SU-DHL-6 (cell line): ENCODE measurements at regions not wholly inside any gene's neighbourhood (a gene's known extent, or its start where the extent isn't known, plus 50 kb on each side); places are given as distances from the start of the nearest gene placed in this dataset.

Experiments
- H2AFZ ChIP-seq: fragments of 200-600 bp; sonication (generic); 2 replicates; pipeline ENCODE4 v1.6.1; 2014; ENCODE audit warnings: low read depth, mild to moderate bottlenecking, moderate library complexity, mixed read lengths, antibody characterized with exemption, low read length; ENCODE audit not compliant: severe bottlenecking
- H3F3A ChIP-seq: fragments of 200-600 bp; shearing (Covaris generic); 2 replicates; pipeline ENCODE4 v1.6.0; 2016; ENCODE audit warnings: antibody characterized with exemption, mild to moderate bottlenecking; ENCODE audit not compliant: insufficient read depth
- H3K27ac ChIP-seq: fragments of 200-600 bp; sonication (generic); 2 replicates; pipeline ENCODE4 v1.5.1; 2016; ENCODE audit warnings: low read depth, mild to moderate bottlenecking, low read length, moderate library complexity, mixed read lengths
- H3K27me3 ChIP-seq: fragments of 200-600 bp; sonication (generic), shearing (Covaris generic); 2 replicates; pipeline ENCODE4 v1.6.0; 2014; ENCODE audit warnings: mild to moderate bottlenecking, low read length
- H3K36me3 ChIP-seq: fragments of 200-600 bp; sonication (generic); 2 replicates; pipeline ENCODE4 v1.6.1; 2014; ENCODE audit warnings: mild to moderate bottlenecking, low read length, mixed read lengths
- H3K4me2 ChIP-seq: fragments of 300-600, 200-600 bp; shearing (Covaris generic), sonication (generic); 2 replicates; pipeline ENCODE4 v1.6.0; 2014; ENCODE audit warnings: low read length, low read depth, mild to moderate bottlenecking; ENCODE audit not compliant: poor library complexity, severe bottlenecking
- H3K4me3 ChIP-seq: fragments of 200-600 bp; sonication (generic); 2 replicates; pipeline ENCODE4 v1.5.1; 2014; ENCODE audit warnings: antibody characterized with exemption, low read length, mild to moderate bottlenecking, mixed read lengths; ENCODE audit not compliant: insufficient read depth, poor library complexity, severe bottlenecking
- H3K79me2 ChIP-seq: fragments of 200-600 bp; sonication (generic); 2 replicates; pipeline ENCODE4 v1.6.1; 2014; ENCODE audit warnings: mild to moderate bottlenecking, low read length, moderate library complexity; ENCODE audit not compliant: insufficient read depth
- H3K9ac ChIP-seq: fragments of 200-600 bp; sonication (generic); 2 replicates; pipeline ENCODE4 v1.7.0; 2014; ENCODE audit warnings: mild to moderate bottlenecking, low read length
- H3K9me2 ChIP-seq: fragments of 200-600 bp; sonication (generic); replicated peaks from 2 replicates; pipeline ENCODE4 v1.6.1; 2014; ENCODE audit warnings: low read length; ENCODE audit not compliant: insufficient read depth
- H3K9me3 ChIP-seq: fragments of 200-600 bp; sonication (generic); 2 replicates; pipeline ENCODE4 v1.6.1; 2014; ENCODE audit warnings: low read length, mixed read lengths; ENCODE audit not compliant: insufficient read depth
- H4K20me1 ChIP-seq: fragments of 200-600 bp; sonication (generic); 2 replicates; pipeline ENCODE4 v1.6.1; 2014; ENCODE audit warnings: low read depth, mild to moderate bottlenecking, antibody characterized with exemption, low read length, moderate library complexity, mixed read lengths
- EZH2phosphoT487 ChIP-seq: fragments of 200-600 bp; sonication (generic), shearing (Covaris generic); conservative IDR thresholded peaks from 2 replicates; pipeline ENCODE4 v1.6.1; 2018; ENCODE audit warnings: mild to moderate bottlenecking, antibody characterized with exemption, low read length, moderate library complexity, mixed read lengths
- TF ChIP-seq, protein P1 (sequence below): fragments of 200-600 bp; sonication (generic); IDR thresholded peaks from one replicate; pipeline ENCODE4 v1.5.1; 2017; ENCODE audit warnings: antibody characterized with exemption, mild to moderate bottlenecking, low read length, moderate library complexity; ENCODE audit not compliant: insufficient read depth, poor library complexity, severe bottlenecking

DNA sequence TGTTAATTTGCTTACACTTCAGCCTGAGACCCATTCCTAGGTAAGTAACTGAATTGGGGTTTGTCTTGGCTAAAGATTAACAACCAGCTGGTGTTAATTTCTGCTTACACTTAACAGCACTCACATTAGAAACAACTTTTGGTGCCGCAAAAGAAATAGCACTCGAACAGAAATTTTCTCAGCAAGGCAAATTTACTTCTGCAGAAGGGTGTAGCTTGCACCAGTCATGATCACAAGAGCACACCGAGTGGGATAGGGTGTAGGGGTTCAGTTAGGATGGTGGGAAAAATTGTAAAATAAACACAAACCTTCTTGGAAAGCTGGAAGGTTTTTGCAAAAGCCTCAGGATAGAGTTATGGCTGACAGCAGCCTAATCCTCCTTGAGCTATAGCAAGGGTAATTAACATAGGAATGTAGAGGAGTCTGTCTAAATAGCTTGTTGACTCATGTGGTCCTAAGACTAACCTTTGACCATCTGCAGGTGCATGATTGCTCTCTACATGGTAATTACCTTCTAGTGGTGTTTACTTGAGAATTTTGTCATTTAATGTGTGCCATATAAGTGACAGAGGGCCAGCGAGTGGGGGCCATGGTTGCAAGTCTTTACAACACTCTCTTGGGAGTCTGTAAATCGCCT lies 67.8 kb upstream of the CDK13 start:
- Histone ChIP-seq H3K9me2 (no peaks in the 10 kb centered on the region), H3K27ac (no peak overlapping the region), H2AFZ (no peak overlapping the region), H3K27me3 (no peaks in the 10 kb centered on the region), H3K9me3 (peaks cover 25% of the 10 kb centered on the region; the same call in 1 of the 2 replicates), H3K4me2 (no peak overlapping the region), H3K79me2 (no peaks in the 10 kb centered on the region), H3F3A (no peaks in the 10 kb centered on the region), H4K20me1 (no peaks in the 10 kb centered on the region), H3K4me3 (no peak overlapping the region), H3K36me3 (no peaks in the 10 kb centered on the region), H3K9ac (no peak overlapping the region)
- no peak for TF ChIP-seq EZH2phosphoT487
- TF ChIP-seq, protein P1, sequence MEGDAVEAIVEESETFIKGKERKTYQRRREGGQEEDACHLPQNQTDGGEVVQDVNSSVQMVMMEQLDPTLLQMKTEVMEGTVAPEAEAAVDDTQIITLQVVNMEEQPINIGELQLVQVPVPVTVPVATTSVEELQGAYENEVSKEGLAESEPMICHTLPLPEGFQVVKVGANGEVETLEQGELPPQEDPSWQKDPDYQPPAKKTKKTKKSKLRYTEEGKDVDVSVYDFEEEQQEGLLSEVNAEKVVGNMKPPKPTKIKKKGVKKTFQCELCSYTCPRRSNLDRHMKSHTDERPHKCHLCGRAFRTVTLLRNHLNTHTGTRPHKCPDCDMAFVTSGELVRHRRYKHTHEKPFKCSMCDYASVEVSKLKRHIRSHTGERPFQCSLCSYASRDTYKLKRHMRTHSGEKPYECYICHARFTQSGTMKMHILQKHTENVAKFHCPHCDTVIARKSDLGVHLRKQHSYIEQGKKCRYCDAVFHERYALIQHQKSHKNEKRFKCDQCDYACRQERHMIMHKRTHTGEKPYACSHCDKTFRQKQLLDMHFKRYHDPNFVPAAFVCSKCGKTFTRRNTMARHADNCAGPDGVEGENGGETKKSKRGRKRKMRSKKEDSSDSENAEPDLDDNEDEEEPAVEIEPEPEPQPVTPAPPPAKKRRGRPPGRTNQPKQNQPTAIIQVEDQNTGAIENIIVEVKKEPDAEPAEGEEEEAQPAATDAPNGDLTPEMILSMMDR = no peak

- no peaks in the 10 kb centered on the region for H3K9me2 ChIP-seq
Observed at GRCh38 chr7:39883812-39884390, 66.2 kb upstream of the CDK13 start.

GRCh38 chr7:39888171-39888853 lies 61.7 kb upstream of the CDK13 start:
- TF ChIP-seq, protein P1 = no peak
- no peak for TF ChIP-seq EZH2phosphoT487
- H3K9me2 ChIP-seq = no peaks in the 10 kb centered on the region
- H3K27ac ChIP-seq = no peak overlapping the region

More at GRCh38 chr7:39883812-39884390, 66.2 kb upstream of the CDK13 start:
- Histone ChIP-seq H3F3A (no peaks in the 10 kb centered on the region), H3K27ac (no peak overlapping the region), H3K36me3 (no peaks in the 10 kb centered on the region), H4K20me1 (no peaks in the 10 kb centered on the region), H3K27me3 (no peaks in the 10 kb centered on the region), H3K4me2 (no peak overlapping the region), H3K9me3 (peaks cover 25% of the 10 kb centered on the region; the same call in 1 of the 2 replicates), H2AFZ (no peak overlapping the region), H3K79me2 (no peaks in the 10 kb centered on the region), H3K9ac (no peak overlapping the region), H3K4me3 (no peak overlapping the region)
- TF ChIP-seq, protein P1 = no peak
- TF ChIP-seq EZH2phosphoT487 = no peak

More at GRCh38 chr7:39888171-39888853, 61.7 kb upstream of the CDK13 start:
- H3K9ac ChIP-seq = no peak overlapping the region
- no peaks in the 10 kb centered on the region for H3K79me2 ChIP-seq
- no peak overlapping the region for H3K4me2 ChIP-seq
- no peaks in the 10 kb centered on the region for H3K9me3 ChIP-seq
- no peaks in the 10 kb centered on the region for H3K36me3 ChIP-seq
- no peaks in the 10 kb centered on the region for H3F3A ChIP-seq
- no peak overlapping the region for H3K4me3 ChIP-seq
- H2AFZ ChIP-seq = no peak overlapping the region
- no peaks in the 10 kb centered on the region for H4K20me1 ChIP-seq
- H3K27me3 ChIP-seq = no peaks in the 10 kb centered on the region
